ENCODE measurements at regions not wholly inside any gene's neighbourhood (a gene's known extent, or its start where the extent isn't known, plus 50 kb on each side); places are given as distances from the start of the nearest gene placed in this dataset.
"Not testable (repeated sequence)": the region's sequence is repeated elsewhere in the genome, so short reads cannot be mapped to it uniquely, and the experiment has no call there.

- DNase-seq (ENCODE audit: low read depth in 3 of 3) = no peak
Observed at GRCh38 chr20:4358552-4358951, 109.5 kb upstream of the ADRA1D start.

- DNase-seq (ENCODE audit: low read depth in 3 of 3) = no peak
Observed at GRCh38 chr20:4352348-4352747, 103.3 kb upstream of the ADRA1D start.

GRCh38 chr20:4350096-4350495 lies 101.0 kb upstream of the ADRA1D start:
- DNase-seq (ENCODE audit: low read depth in 3 of 3) = no peak

GRCh38 chr20:4344670-4345069 lies 95.6 kb upstream of the ADRA1D start:
- no peak for DNase-seq (ENCODE audit: low read depth in 3 of 3)

- DNase-seq (ENCODE audit: low read depth in 3 of 3) = no peak
Observed at GRCh38 chr20:4342609-4343008, 93.5 kb upstream of the ADRA1D start.

- DNase-seq (ENCODE audit: low read depth in 3 of 3) = no peak
Observed at GRCh38 chr20:4341804-4342485, 92.9 kb upstream of the ADRA1D start.

- DNase-seq (ENCODE audit: low read depth in 3 of 3) = no peak
Observed at GRCh38 chr20:4335722-4336121, 86.6 kb upstream of the ADRA1D start.

GRCh38 chr20:4332121-4332860 lies 83.2 kb upstream of the ADRA1D start:
- no peak for DNase-seq (ENCODE audit: low read depth in 3 of 3)

GRCh38 chr20:4330011-4330410 lies 80.9 kb upstream of the ADRA1D start:
- no peak for DNase-seq (ENCODE audit: low read depth in 3 of 3)

- DNase-seq (ENCODE audit: low read depth in 3 of 3) = no peak
Observed at GRCh38 chr20:4329232-4329631, 80.1 kb upstream of the ADRA1D start.

- DNase-seq (ENCODE audit: low read depth in 3 of 3) = no peak
Observed at GRCh38 chr20:4328541-4328940, 79.5 kb upstream of the ADRA1D start.

- no peak for DNase-seq (ENCODE audit: low read depth in 3 of 3)
Observed at GRCh38 chr20:4327956-4328355, 78.9 kb upstream of the ADRA1D start.

GRCh38 chr20:4326195-4327065 lies 77.3 kb upstream of the ADRA1D start:
- no peak for DNase-seq (ENCODE audit: low read depth in 3 of 3)

GRCh38 chr20:4325548-4326187 lies 76.6 kb upstream of the ADRA1D start:
- no peak for DNase-seq (ENCODE audit: low read depth in 3 of 3)

GRCh38 chr20:4324611-4325243 lies 75.6 kb upstream of the ADRA1D start:
- no peak for DNase-seq (ENCODE audit: low read depth in 3 of 3)

- no peak for DNase-seq (ENCODE audit: low read depth in 3 of 3)
Observed at GRCh38 chr20:4322499-4322898, 73.4 kb upstream of the ADRA1D start.

- no peak for DNase-seq (ENCODE audit: low read depth in 3 of 3)
Observed at GRCh38 chr20:4320291-4320690, 71.2 kb upstream of the ADRA1D start.

- no peak for DNase-seq (ENCODE audit: low read depth in 3 of 3)
Observed at GRCh38 chr20:4318891-4319290, 69.8 kb upstream of the ADRA1D start.

GRCh38 chr20:4310616-4311015 lies 61.5 kb upstream of the ADRA1D start:
- not testable (repeated sequence) for DNase-seq (ENCODE audit: low read depth in 3 of 3)

- no peak for DNase-seq (ENCODE audit: low read depth in 3 of 3)
Observed at GRCh38 chr20:4306206-4306605, 57.1 kb upstream of the ADRA1D start.

- no peak for DNase-seq (ENCODE audit: low read depth in 3 of 3)
Observed at GRCh38 chr20:4305091-4305490, 56.0 kb upstream of the ADRA1D start.

GRCh38 chr20:4304601-4305000 lies 55.5 kb upstream of the ADRA1D start:
- no peak for DNase-seq (ENCODE audit: low read depth in 3 of 3)
